ENCODE measurements at regions not wholly inside any gene's neighbourhood (a gene's known extent, or its start where the extent isn't known, plus 50 kb on each side); places are given as distances from the start of the nearest gene placed in this dataset.

DNA sequence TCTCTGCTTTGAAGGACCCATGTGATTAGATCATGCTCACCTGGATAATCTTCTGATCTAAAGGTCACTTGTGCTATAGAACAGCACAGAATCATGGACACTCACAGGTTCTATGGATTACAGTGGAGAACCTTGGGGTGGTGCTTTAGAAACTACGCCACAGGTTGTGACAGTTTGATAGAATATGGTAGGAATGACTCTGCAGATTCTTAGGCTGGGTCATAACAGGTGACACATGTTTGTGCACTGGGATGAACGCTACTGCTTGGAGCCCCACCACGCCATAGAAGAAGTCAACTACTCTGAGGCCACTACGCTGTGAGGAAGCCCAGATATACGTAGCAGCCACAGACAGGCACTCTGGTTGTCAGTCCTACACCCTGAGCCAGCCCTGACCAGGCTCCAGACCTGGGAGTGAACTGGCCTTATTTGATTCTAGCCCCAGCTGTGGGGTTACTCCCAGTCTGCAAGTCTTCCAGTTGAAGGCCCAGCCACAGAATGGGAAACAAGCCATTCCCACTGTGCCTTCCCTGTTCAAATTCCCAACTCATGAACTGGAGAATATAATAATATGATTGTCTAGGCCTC, 99.0 kb upstream of the SLC24A3 start:
- Histone ChIP-seq H3K9me3 (ENCODE audit: control insufficient read depth, low read length) (no peaks in the 10 kb centered on the region), H3K36me3 (ENCODE audit: control insufficient read depth, insufficient read depth, low read length) (no peaks in the 10 kb centered on the region), H3K4me1 (ENCODE audit: control insufficient read depth, insufficient read depth, low read length) (no peaks in the 10 kb centered on the region), H3K4me3 (ENCODE audit: low read length) (no peak overlapping the region), H3K27me3 (ENCODE audit: control insufficient read depth, insufficient read depth, low read length) (no peaks in the 10 kb centered on the region), H3K9ac (ENCODE audit: low read length) (no peak overlapping the region)

- Histone ChIP-seq H3K4me3 (ENCODE audit: low read length) (no peak overlapping the region), H3K4me1 (ENCODE audit: control insufficient read depth, insufficient read depth, low read length) (no peaks in the 10 kb centered on the region), H3K27me3 (ENCODE audit: control insufficient read depth, insufficient read depth, low read length) (no peaks in the 10 kb centered on the region), H3K9ac (ENCODE audit: low read length) (no peak overlapping the region), H3K9me3 (ENCODE audit: control insufficient read depth, low read length) (no peaks in the 10 kb centered on the region), H3K36me3 (ENCODE audit: control insufficient read depth, insufficient read depth, low read length) (no peaks in the 10 kb centered on the region)
Observed at GRCh38 chr20:19114410-19114809, 98.0 kb upstream of the SLC24A3 start.

DNA sequence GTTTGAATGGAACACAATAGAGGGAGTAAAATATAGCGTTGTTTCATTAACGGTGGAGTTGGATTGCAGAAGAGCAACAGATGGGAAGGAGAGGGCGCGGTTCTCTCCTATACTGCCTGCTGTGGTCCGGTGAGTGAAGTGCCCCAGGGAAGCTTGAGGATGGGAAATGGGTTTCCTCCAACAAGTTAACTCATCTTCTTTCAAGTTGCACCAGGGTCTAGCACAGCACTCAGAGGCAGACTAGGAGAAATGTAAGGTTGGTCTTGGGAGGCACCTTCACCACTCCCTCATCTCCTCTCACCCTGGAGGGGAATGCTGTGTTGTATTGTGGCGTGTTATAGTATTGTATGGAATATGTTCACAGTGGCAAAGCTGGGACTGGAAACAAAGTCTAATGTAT, 96.9 kb upstream of the SLC24A3 start:
- Histone ChIP-seq H3K4me1 (ENCODE audit: control insufficient read depth, insufficient read depth, low read length) (no peaks in the 10 kb centered on the region), H3K27me3 (ENCODE audit: control insufficient read depth, insufficient read depth, low read length) (no peaks in the 10 kb centered on the region), H3K36me3 (ENCODE audit: control insufficient read depth, insufficient read depth, low read length) (no peaks in the 10 kb centered on the region), H3K9me3 (ENCODE audit: control insufficient read depth, low read length) (no peaks in the 10 kb centered on the region), H3K4me3 (ENCODE audit: low read length) (no peak overlapping the region), H3K9ac (ENCODE audit: low read length) (no peak overlapping the region)

DNA sequence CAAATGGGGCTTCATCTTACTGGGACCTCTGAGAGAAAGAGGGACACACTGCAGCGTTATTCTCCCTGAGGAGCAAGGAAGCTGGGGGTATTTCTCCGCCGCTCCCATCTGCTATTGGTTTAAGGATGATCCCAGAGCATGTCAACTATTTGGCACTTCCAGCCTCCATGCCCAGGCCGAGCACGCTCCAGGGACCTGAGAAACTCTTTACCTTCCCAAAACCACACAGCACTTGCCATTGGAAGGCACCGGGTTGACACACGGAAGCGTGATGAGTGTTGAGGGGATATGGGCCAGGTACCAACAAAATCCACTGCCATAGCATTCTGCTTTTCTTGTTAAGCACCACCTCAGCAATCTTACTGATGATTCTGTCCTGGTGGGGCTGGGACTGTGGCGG, 92.4 kb upstream of the SLC24A3 start:
- H3K27me3 ChIP-seq (ENCODE audit: control insufficient read depth, insufficient read depth, low read length) = no peaks in the 10 kb centered on the region
- no peak overlapping the region for H3K4me3 ChIP-seq (ENCODE audit: low read length)
- no peaks in the 10 kb centered on the region for H3K36me3 ChIP-seq (ENCODE audit: control insufficient read depth, insufficient read depth, low read length)
- H3K9me3 ChIP-seq (ENCODE audit: control insufficient read depth, low read length) = no peaks in the 10 kb centered on the region
- H3K4me1 ChIP-seq (ENCODE audit: control insufficient read depth, insufficient read depth, low read length) = no peaks in the 10 kb centered on the region
- H3K9ac ChIP-seq (ENCODE audit: low read length) = no peak overlapping the region

DNA sequence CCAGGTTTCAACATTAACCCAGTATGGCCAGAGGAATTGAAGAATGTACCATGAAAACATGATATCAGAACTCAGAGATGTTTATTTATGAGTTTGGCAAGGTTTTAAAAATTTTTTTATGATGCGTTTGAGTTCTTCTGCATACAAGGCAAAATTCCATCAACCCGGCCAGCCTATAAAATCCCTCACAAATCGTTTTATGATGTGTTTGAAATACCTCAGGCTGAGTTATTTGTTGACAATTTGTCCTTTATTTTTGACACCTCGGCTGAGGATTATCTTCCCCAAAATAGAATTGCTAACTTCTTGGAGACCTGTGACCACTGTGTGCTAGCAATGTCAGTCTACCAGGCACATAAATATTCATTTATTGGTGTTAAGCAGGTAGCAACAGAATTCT, 91.9 kb upstream of the SLC24A3 start:
- Histone ChIP-seq H3K36me3 (ENCODE audit: control insufficient read depth, insufficient read depth, low read length) (no peaks in the 10 kb centered on the region), H3K4me3 (ENCODE audit: low read length) (no peak overlapping the region), H3K27me3 (ENCODE audit: control insufficient read depth, insufficient read depth, low read length) (no peaks in the 10 kb centered on the region), H3K4me1 (ENCODE audit: control insufficient read depth, insufficient read depth, low read length) (no peaks in the 10 kb centered on the region), H3K9me3 (ENCODE audit: control insufficient read depth, low read length) (no peaks in the 10 kb centered on the region), H3K9ac (ENCODE audit: low read length) (no peak overlapping the region)

- Histone ChIP-seq H3K27me3 (ENCODE audit: control insufficient read depth, insufficient read depth, low read length) (no peaks in the 10 kb centered on the region), H3K9ac (ENCODE audit: low read length) (no peak overlapping the region), H3K4me1 (ENCODE audit: control insufficient read depth, insufficient read depth, low read length) (no peaks in the 10 kb centered on the region), H3K4me3 (ENCODE audit: low read length) (no peak overlapping the region), H3K9me3 (ENCODE audit: control insufficient read depth, low read length) (no peaks in the 10 kb centered on the region), H3K36me3 (ENCODE audit: control insufficient read depth, insufficient read depth, low read length) (no peaks in the 10 kb centered on the region)
Observed at GRCh38 chr20:19121463-19121862, 91.0 kb upstream of the SLC24A3 start.

- no peaks in the 10 kb centered on the region for H3K9me3 ChIP-seq (ENCODE audit: control insufficient read depth, low read length)
- no peaks in the 10 kb centered on the region for H3K27me3 ChIP-seq (ENCODE audit: control insufficient read depth, insufficient read depth, low read length)
- no peaks in the 10 kb centered on the region for H3K4me1 ChIP-seq (ENCODE audit: control insufficient read depth, insufficient read depth, low read length)
- no peaks in the 10 kb centered on the region for H3K36me3 ChIP-seq (ENCODE audit: control insufficient read depth, insufficient read depth, low read length)
- no peak overlapping the region for H3K9ac ChIP-seq (ENCODE audit: low read length)
- H3K4me3 ChIP-seq (ENCODE audit: low read length) = no peak overlapping the region
Observed at GRCh38 chr20:19121916-19122315, 90.5 kb upstream of the SLC24A3 start.

- no peaks in the 10 kb centered on the region for H3K9me3 ChIP-seq (ENCODE audit: control insufficient read depth, low read length)
- no peak overlapping the region for H3K9ac ChIP-seq (ENCODE audit: low read length)
Observed at GRCh38 chr20:19122395-19122794, 90.0 kb upstream of the SLC24A3 start.

GRCh38 chr20:19125508-19125907, 86.9 kb upstream of the SLC24A3 start:
- H3K9ac ChIP-seq (ENCODE audit: low read length) = no peak overlapping the region
- no peak overlapping the region for H3K4me3 ChIP-seq (ENCODE audit: low read length)
- peaks cover 4% of the 10 kb centered on the region for H3K4me1 ChIP-seq (ENCODE audit: control insufficient read depth, insufficient read depth, low read length)
- no peaks in the 10 kb centered on the region for H3K27me3 ChIP-seq (ENCODE audit: control insufficient read depth, insufficient read depth, low read length)
- no peaks in the 10 kb centered on the region for H3K36me3 ChIP-seq (ENCODE audit: control insufficient read depth, insufficient read depth, low read length)
- no peaks in the 10 kb centered on the region for H3K9me3 ChIP-seq (ENCODE audit: control insufficient read depth, low read length)

More at GRCh38 chr20:19122395-19122794, 90.0 kb upstream of the SLC24A3 start:
- Histone ChIP-seq H3K27me3 (ENCODE audit: control insufficient read depth, insufficient read depth, low read length) (no peaks in the 10 kb centered on the region), H3K4me1 (ENCODE audit: control insufficient read depth, insufficient read depth, low read length) (no peaks in the 10 kb centered on the region), H3K4me3 (ENCODE audit: low read length) (no peak overlapping the region), H3K36me3 (ENCODE audit: control insufficient read depth, insufficient read depth, low read length) (no peaks in the 10 kb centered on the region)

- no peaks in the 10 kb centered on the region for H3K27me3 ChIP-seq (ENCODE audit: control insufficient read depth, insufficient read depth, low read length)
- H3K36me3 ChIP-seq (ENCODE audit: control insufficient read depth, insufficient read depth, low read length) = no peaks in the 10 kb centered on the region
- no peak overlapping the region for H3K4me3 ChIP-seq (ENCODE audit: low read length)
- no peaks in the 10 kb centered on the region for H3K9me3 ChIP-seq (ENCODE audit: control insufficient read depth, low read length)
- peaks cover 4% of the 10 kb centered on the region for H3K4me1 ChIP-seq (ENCODE audit: control insufficient read depth, insufficient read depth, low read length)
- H3K9ac ChIP-seq (ENCODE audit: low read length) = no peak overlapping the region
Observed at GRCh38 chr20:19129306-19129705, 83.1 kb upstream of the SLC24A3 start.

- no peaks in the 10 kb centered on the region for H3K36me3 ChIP-seq (ENCODE audit: control insufficient read depth, insufficient read depth, low read length)
- no peaks in the 10 kb centered on the region for H3K9me3 ChIP-seq (ENCODE audit: control insufficient read depth, low read length)
- no peaks in the 10 kb centered on the region for H3K27me3 ChIP-seq (ENCODE audit: control insufficient read depth, insufficient read depth, low read length)
- no peak overlapping the region for H3K9ac ChIP-seq (ENCODE audit: low read length)
- H3K4me3 ChIP-seq (ENCODE audit: low read length) = no peak overlapping the region
- peaks cover 4% of the 10 kb centered on the region for H3K4me1 ChIP-seq (ENCODE audit: control insufficient read depth, insufficient read depth, low read length)
Observed at GRCh38 chr20:19129976-19130612, 82.3 kb upstream of the SLC24A3 start.

GRCh38 chr20:19130613-19130984, 81.8 kb upstream of the SLC24A3 start:
- Histone ChIP-seq H3K4me1 (ENCODE audit: control insufficient read depth, insufficient read depth, low read length) (peaks cover 4% of the 10 kb centered on the region), H3K9ac (ENCODE audit: low read length) (no peak overlapping the region), H3K27me3 (ENCODE audit: control insufficient read depth, insufficient read depth, low read length) (no peaks in the 10 kb centered on the region), H3K9me3 (ENCODE audit: control insufficient read depth, low read length) (no peaks in the 10 kb centered on the region), H3K36me3 (ENCODE audit: control insufficient read depth, insufficient read depth, low read length) (no peaks in the 10 kb centered on the region), H3K4me3 (ENCODE audit: low read length) (no peak overlapping the region)

- Histone ChIP-seq H3K27me3 (ENCODE audit: control insufficient read depth, insufficient read depth, low read length) (no peaks in the 10 kb centered on the region), H3K4me3 (ENCODE audit: low read length) (no peak overlapping the region), H3K9ac (ENCODE audit: low read length) (no peak overlapping the region), H3K4me1 (ENCODE audit: control insufficient read depth, insufficient read depth, low read length) (no peaks in the 10 kb centered on the region), H3K9me3 (ENCODE audit: control insufficient read depth, low read length) (no peaks in the 10 kb centered on the region), H3K36me3 (ENCODE audit: control insufficient read depth, insufficient read depth, low read length) (no peaks in the 10 kb centered on the region)
Observed at GRCh38 chr20:19137641-19138040, 74.8 kb upstream of the SLC24A3 start.
